ENCODE measurements at regions not wholly inside any gene's neighbourhood (a gene's known extent, or its start where the extent isn't known, plus 50 kb on each side); places are given as distances from the start of the nearest gene placed in this dataset.
"Not testable (repeated sequence)": the region's sequence is repeated elsewhere in the genome, so short reads cannot be mapped to it uniquely, and the experiment has no call there.

DNA sequence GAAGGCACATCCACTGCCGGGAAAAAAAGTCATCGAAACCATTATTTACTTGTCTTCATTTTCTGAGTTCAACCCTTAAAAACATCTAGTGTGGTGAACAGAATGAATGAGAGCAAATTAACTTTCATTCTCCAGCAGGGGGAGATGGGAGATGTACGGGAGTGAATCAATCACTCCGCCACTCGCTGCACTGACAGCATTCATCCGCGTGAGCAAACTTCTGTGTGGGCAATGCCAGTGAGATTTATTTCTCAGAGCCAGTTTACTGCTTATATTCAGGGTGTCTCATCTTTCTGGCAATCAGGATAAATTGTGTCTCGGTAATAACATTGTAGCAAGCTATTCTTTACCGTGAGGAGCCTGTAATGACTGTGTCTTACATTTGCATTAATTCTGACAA, 463.6 kb upstream of the MIS18BP1 start:
- no peak for DNase-seq (ENCODE audit: low spot score)

DNA sequence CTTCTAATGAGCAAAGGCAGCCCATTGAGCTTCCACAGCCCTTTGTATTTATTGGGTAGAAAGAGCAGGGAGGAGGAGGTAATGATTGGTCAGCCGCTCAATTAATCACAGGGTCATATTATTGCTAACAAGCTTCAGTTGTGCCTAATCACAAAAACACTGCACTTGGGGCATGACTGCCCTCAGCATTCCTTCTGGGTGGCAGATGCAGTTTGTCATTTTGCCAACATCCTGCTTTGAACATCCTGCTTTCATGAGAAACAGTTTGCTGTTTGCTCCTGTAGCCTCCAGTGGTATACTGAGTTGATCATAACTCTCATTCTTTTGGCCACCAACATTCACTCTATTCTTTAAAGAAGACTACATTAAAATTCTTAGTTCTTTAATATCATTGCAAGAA, 462.9 kb upstream of the MIS18BP1 start:
- DNase-seq (ENCODE audit: low spot score) = no peak

DNA sequence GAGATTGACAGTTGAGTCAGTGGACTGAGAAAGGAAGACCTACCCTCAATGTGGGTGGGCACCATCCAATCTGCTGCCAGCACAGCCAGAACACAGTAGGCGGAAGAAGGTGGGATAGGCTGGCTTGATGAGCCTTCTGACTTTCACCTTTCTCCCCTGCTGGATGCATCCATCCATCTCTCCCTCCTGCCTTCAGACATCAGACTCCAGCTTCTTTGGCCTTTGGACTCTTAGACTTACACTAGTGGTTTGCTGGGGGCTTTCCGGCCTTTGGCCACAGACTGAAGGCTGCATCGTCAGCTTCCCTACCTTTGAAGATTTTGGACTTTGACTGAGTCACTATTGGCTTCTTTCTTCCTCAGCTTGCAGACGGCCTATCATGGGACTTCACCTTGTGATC, 456.5 kb upstream of the MIS18BP1 start:
- DNase-seq (ENCODE audit: low spot score) = no peak

DNA sequence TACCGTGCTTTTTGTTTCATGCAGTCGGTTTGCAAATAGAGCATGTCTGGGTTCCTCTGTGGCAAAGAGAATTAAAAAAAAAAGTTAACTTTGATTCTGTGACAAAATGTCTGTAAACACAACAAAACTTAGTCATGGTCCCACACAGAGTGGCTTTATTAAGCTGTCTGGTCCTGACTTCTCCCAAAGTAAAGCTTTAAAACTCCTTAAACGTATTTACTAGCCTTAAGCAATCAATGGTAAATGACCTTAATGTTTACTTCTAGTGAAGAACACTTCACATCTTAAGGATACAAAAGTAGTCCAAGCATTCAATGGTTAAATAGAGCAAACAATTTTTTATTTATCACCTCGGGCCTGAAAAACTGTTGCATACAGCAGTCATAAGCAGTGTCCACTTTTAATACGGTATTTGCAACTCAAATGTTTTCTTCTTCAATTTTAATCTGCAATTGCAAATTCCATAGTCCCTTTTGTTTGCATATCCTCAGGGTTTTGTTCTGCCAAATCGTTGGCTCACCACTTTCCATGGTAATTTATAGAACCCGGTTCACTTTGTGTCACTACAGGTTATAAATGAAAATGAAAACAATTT, 453.0 kb upstream of the MIS18BP1 start:
- no peak for DNase-seq (ENCODE audit: low spot score)

DNA sequence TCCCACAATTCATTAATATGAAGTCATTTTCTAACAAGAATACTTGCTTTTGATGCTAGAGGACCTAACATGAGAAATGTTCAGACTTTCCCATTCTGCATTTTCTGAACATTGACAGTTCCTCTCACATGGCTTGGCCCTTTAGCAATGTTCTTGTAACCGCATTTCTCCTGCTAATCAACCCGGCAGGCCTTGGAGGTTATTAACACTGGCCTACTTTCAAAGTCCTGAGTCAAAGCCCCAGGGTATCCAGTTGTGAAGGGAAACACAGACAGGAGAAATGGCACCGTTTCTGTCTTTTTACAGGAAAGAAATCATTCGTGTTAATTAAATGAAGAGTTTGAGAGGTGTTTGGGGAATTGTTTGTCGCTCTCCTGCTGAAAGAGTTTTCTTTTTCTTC, 446.5 kb upstream of the MIS18BP1 start:
- DNase-seq (ENCODE audit: low spot score) = no peak

DNA sequence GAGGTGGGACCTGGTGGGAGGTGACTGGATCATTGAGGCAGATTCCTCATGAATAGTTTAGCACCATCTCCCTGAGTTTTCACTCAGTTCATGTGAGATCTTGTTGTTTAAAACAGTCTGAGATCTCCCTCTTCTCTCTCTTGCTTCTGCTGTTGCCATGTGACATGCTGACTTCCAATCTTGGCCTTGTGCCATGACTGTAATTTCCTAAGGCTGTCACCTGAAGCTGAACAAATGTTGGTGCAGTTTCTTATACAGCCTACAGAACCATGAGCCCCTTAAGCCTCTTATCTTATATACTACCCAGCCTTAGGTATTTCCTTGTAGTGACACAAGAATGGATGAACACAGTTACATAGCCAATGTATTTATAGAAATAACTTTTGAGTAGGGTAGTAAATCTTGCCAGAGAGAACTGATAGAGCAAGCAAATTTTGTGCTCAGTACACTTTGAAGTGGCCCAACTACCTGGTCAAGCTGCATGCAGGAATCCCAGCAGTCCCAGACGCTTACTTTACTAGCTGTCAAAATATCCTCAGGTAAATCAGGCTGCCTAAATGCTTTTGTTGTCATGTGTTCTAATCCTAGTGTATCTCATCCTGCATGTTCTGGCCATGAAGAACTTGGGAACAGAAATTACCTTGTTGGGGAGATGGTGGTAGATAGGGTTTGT, 445.6 kb upstream of the MIS18BP1 start:
- DNase-seq (ENCODE audit: low spot score) = peak; percentile 46

DNA sequence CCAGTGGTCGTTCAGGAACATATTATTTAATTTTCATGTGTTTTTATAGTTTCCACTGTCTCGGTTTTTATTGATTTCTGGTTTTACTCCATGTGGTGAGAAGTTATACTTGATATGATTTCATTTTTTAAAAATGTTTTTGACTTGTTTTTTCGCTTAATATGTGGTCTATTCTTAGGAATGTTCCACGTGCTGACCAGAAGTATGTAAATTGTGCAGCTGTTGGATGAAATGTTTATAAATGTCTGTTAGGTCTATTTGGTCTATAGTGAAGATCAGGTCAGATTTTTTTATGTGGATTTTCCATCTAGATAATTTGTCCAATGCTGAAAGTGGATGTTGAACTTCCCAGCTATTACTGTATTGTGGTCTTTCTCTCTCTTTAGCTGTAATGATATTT, 433.8 kb upstream of the MIS18BP1 start:
- no peak for DNase-seq (ENCODE audit: low spot score)

DNA sequence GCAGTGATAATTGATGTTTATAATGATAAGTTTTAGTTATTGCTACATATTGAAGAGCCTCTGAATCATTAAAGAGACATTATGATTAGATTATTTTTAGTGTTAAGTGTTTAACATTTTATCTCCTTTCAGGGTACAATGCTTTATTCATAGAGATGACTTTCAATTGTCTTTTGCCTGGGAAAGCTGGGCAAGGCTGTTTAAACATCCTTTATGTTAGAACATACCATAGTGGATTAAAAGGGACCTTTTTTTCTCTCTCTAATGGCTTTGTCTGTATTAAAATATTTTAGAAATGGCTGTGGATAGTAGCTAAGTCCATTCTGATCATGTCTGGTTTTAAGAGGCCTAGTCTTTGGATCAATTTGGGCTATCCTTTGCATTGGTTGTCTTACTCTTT, 427.5 kb upstream of the MIS18BP1 start:
- DNase-seq (ENCODE audit: low spot score) = no peak

DNA sequence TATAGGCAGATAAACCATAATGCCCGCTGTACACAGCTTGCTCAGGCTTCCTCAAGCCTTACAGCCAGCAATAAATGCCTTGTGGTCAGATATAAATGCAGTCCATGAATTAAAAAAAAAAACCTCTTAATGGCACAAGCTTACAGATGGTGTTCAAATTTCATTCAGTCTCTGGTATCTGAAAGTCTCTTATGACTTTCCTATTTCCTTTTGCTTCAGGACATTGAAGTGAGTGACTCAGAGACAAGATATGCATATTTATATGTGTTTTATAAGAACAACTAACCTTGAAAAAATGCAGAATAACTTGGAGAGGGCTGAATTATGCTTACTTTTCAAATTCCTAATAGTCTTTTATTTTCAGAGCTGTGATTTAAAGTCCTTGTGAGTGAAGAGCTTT, 426.9 kb upstream of the MIS18BP1 start:
- no peak for DNase-seq (ENCODE audit: low spot score)

DNA sequence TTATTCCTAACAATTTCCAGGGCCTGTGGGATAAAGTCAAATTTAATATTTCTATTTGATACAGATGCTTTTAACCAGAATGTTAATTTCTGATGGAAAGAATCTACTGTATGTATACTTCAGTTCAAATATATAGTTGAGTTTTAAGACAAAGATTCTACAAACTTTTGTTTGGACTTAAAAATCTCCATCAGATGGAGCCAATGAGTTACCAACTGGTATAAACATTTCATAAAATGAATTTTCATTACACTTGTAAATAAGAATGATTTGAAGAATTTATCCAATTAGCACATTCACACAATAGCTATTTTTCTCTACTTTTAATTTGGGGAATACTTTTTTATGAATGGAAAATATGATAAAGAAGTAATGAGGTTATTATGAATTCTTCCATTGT, 425.2 kb upstream of the MIS18BP1 start:
- no peak for DNase-seq (ENCODE audit: low spot score)

DNA sequence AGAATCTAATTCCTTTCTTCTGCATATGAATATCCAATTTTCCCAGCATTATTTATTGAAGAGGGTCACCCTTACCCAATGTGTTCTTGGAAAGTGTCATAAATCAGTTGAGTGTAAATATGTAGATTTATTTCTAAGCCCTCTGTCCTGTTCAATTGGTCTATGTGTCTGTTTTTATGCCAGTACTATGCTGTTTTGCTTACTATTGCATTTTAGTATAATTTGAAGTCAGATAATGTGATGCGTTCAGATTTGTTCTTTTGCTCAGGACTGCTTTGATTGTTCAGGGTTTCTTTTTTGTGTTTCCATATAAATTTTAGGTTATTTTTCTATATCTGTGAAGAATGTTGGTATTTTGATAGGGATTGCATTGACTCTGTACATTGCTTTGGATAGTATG, 420.4 kb upstream of the MIS18BP1 start:
- DNase-seq (ENCODE audit: low spot score) = no peak

DNA sequence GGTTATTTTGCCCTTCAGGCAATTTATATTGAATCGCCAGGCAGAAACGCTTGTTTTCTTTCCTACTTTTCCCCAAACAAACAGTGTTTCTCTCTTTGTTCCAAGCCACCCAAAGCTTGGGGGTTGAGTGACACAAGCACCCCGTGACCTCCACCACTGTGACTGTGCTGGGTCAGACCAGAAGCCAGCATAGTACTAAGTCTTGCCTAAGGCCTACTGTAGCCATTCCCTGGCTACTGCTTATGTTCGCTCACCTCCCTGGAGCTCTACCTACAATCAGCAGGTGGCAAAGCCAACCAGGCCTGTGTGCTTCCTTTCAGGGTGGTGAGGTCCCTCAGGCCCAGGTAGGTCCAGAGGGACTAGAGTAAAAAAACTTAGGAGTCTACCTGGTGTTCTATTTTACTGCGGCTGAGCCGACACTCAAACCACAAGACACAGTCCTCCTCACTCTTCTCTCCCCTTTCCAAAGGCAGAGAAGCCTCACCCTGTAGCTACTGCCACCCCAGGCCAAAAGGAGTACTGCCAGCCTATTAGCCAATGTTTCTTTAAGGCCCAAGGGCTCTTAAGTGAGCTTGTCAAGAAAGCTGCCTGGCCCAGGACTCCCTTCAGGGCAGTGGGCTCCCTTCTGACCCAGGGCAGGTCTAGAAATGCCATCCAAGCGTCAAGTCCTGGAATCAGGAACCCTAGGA, 411.8 kb upstream of the MIS18BP1 start:
- no peak for DNase-seq (ENCODE audit: low spot score)

DNA sequence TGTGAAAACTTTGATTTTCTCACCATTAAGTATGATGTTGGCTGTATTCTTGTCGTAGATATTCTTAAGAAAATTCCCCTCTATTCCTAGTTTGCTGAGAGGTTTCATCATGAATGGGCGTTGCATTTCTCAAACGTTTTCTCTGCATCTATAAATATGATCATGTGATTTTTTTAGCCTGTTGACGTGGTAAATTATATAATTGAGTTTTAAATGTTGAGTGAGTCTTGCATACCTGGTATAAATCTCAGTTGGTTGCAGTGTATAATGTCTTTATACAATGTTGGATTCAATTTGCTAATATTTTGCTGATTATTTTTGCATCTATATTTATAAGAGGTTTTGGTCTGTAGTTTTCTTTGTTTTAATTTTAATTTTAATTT, 405.9 kb upstream of the MIS18BP1 start:
- DNase-seq (ENCODE audit: low spot score) = no peak

DNA sequence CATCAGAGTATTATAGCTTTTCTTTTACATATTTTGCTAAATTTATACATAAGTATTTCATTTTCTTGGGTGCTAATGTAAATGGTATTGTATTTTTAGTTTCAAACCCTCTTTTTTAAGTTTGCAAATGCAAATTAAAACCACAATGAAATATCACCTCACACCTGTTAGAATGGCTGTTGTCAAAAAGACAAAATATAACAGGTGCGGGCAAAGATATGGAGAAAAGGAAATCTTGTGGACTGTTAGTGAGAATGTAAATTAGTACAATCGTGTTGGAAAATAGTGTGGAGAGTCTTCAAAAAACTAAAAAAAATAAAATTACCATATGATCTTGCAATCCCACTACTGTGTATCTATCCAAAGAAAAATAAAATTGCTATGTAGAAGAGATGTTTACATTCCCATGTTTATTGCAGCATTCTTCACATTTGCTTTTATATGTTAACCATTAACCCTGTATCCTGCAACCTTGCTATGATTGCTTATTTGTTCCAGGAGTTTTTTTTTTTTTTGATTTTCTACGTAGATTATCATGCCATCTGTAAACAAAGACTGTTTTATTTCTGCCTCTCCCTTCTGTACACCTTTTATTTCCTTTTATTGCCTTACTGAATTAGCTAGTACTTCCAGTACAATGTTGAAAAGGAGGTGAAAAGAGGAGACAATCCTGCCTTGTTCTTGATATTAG, 405.4 kb upstream of the MIS18BP1 start:
- DNase-seq (ENCODE audit: low spot score) = no peak

DNA sequence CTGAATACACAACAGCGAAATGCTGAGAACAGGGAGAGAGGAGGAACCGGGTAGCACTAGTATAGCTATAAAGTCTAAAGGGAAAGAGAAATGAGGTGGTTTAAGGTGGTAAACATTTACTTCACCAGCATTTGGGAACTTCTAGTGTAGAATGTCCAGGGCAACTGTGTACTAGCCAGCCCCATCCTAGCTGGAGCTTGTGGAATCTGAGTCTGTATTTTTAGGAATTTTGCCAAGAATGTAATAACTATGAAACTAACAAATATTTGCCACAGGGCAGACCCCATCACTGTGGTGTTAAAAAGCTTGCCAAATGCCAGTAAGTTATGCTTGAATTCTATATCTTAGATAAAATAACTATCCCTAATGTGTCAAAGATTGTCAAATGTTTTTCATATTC, 398.9 kb upstream of the MIS18BP1 start:
- DNase-seq (ENCODE audit: low spot score) = no peak

DNA sequence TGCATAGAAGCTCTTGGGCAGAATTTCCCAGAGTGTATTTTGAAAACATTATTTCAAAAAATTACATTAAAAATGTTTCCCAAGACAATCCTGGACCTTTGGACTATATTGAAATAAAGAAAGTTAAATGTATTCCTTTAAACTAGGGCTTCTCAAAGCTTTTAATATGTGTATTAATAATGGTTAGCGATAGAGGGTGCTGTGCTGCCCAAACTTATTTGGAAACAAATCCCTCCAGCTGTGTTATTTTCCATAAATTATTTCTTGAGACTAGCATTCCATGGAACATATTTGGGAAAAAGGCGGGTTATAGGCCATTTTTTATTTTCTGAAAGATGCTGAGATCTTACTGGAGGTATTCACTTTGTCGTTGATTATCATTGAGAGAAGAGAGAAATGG, 397.8 kb upstream of the MIS18BP1 start:
- DNase-seq (ENCODE audit: low spot score) = no peak

DNA sequence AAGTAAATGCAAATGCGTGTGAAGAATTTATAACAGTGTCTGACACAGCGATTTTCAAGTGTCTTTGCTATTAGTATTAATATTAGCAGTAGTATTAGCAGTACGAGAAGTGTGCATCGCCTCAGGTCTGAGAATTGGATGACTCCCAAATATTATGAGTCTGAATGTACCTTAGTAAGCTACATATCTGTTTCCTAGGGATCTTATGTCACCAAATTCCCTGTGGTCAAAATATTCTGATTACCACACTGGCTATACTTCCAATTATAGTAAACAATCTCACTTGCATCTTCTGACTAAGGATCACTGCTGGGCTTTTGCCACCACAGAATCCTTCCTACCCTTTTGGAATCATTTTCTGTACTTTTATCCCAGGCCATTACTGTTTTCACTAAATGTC, 396.0 kb upstream of the MIS18BP1 start:
- DNase-seq (ENCODE audit: low spot score) = no peak

DNA sequence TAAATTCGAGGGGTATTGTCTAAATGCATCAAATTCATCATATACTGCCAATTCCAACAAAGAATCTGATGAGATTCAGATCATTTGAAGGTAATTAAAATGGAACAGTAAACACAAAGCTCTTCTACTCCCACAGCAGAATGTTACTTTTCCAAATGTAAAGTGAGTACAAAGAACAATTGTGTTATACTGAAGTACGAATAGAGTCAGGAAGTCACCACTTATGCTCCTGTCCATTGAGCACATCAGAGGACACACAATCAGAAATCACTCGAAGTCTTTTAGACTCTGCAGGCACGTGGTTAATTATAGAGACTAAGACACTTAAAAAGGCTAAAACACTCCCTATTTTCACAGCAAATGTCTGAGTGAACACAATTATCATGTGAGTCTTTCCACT, 388.5 kb upstream of the MIS18BP1 start:
- no peak for DNase-seq (ENCODE audit: low spot score)

DNA sequence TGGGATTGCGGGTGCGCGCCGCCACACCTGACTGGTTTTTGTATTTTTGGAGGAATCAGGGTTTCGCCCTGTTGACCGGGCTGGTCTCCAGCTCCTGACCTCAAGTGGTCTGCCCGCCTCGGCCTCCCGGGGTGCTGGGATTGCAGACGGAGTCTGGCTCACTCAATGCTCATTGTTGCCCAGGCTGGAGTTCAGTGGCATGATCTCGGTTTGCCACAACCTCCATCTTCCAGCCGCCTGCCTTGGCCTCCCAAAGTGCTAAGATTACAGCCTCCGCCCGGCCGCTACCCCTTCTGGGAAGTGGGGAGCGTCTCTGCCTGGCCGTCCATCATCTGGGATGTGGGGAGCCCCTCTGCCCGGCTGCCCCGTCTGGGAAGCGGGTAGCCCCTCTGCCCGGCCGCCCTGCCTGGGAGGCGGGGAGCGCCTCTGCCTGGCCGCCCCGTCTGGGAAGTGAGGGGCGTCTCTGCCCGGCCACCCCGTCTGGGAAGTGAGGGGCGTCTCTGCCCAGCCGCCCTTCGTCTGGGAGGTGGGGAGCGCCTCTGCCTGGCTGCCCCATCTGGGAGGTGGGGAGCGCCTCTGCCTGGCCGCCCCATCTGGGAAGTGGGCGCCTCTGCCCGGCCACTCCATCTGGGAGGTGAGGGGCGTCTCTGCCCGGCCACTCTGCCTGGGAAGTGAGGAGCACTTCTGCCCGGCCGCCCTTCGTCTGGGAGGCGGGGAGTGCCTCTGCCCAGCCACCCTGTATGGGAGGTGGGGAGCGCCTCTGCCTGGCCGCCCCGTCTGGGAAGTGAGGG, 381.8 kb upstream of the MIS18BP1 start:
- not testable (repeated sequence) for DNase-seq (ENCODE audit: low spot score)

DNA sequence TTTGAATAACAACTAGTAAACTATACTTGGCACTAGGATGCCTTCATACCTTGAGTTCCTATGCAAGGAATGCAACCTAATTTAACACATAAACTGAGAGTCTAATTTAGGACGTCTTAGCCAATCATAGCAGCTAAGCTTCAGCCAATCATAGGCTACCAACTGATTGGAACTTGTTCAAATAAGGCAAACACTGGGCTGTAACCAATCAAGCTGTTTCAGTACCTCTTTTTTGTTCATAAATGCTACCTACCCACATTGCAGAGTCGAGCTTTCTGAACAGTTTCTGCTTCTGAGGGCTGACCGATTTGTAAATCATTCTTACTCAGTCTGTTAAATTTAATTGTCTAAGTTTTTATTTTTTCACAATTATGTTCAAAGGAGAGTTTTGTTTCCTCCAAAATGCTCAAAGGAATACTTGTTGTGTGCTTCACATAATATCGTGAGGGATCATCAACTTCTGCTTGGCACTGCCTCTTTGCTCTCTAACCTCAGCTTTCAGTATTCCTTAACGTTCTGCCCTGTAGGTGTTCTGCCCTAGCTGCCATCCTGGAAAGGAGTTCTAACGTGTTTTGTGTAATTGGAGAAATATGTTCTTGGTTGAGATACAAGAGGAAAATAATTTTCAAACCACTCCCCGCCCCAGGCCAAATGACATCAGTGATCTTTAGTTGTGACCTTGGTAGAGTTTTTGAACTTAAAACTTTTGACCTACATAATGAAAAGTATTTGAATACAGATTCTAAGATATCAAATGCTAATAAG, 380.4 kb upstream of the MIS18BP1 start:
- DNase-seq (ENCODE audit: low spot score) = no peak

DNA sequence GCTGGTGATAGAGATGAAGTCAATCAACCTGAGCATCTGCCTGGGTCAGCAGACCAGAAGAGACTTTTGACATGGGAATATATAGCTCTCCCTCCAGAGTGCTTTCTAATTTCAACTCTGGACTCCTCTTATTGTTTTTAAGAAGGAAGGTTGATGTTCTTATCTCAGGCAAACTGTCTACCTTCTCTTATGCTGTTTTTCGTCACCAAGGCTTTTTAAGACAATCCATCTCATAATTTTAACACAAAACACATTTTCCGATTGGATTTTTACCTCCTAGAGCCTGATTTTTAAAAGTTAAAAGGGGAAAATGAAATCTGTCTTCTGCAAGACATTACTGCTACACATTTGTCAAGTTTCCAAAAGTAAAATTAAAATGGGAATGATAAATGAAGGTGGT, 368.7 kb upstream of the MIS18BP1 start:
- DNase-seq (ENCODE audit: low spot score) = no peak
